Endothelial cell (in vitro differentiated cells): ENCODE measurements at regions not wholly inside any gene's neighbourhood (a gene's known extent, or its start where the extent isn't known, plus 50 kb on each side); places are given as distances from the start of the nearest gene placed in this dataset.

Experiments used
- DNase-seq: peaks from one replicate; pipeline ENCODE4 v3.0.0; 2021; ENCODE audit warnings: low spot score
- H3K27ac Mint-ChIP-seq: one replicate; pipeline ENCODE4 v1.8.0; 2021; ENCODE audit warnings: mixed read lengths, inconsistent platforms; ENCODE audit not compliant: unreplicated experiment
- H3K27me3 Mint-ChIP-seq: one replicate; pipeline ENCODE4 v1.8.0; 2021; ENCODE audit warnings: mild to moderate bottlenecking, moderate library complexity, mixed read lengths, inconsistent platforms; ENCODE audit not compliant: unreplicated experiment
- H3K36me3 Mint-ChIP-seq: one replicate; pipeline ENCODE4 v1.8.0; 2021; ENCODE audit warnings: mild to moderate bottlenecking, low read depth, mixed read lengths, inconsistent platforms; ENCODE audit not compliant: unreplicated experiment
- H3K4me1 Mint-ChIP-seq: one replicate; pipeline ENCODE4 v1.8.0; 2021; ENCODE audit warnings: mild to moderate bottlenecking, mixed read lengths, inconsistent platforms; ENCODE audit not compliant: unreplicated experiment
- H3K4me3 Mint-ChIP-seq: one replicate; pipeline ENCODE4 v1.8.0; 2021; ENCODE audit warnings: mild to moderate bottlenecking, mixed read lengths, inconsistent platforms; ENCODE audit not compliant: unreplicated experiment
- H3K9me3 Mint-ChIP-seq: one replicate; pipeline ENCODE4 v1.8.0; 2021; ENCODE audit warnings: mixed read lengths, inconsistent platforms; ENCODE audit not compliant: unreplicated experiment
- TF ChIP-seq, protein P1 (sequence below): fragments of 200-600 bp; sonication (generic); IDR thresholded peaks from one replicate; pipeline ENCODE4 v1.5.0; 2021; ENCODE audit warnings: antibody characterized with exemption; ENCODE audit not compliant: unreplicated experiment

DNA sequence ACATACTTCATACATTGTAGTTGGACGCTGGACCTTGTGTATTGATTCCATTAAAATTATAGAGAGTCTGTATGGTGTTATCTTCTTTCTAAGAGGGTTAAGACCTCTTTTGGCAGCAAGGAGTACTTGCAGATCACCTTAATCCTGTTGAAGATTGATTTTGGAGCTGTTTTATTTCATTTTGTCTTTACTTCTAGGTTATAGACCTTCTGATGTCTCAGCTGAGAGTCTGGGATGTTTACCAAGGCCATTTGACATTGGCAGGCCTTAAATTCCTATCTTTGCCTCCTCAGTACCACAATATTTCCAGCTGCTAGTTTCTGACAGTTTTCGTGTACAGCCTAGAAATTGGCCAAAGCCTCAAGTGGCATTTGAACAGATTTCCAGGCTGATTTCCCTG is 338.0 kb downstream of the LMO4 start:
- H3K36me3 Mint-ChIP-seq: no peaks in the 10 kb centered on the region
- no peak overlapping the region for H3K4me3 Mint-ChIP-seq
- DNase-seq: no peak
- no peaks in the 10 kb centered on the region for H3K27me3 Mint-ChIP-seq
- H3K4me1 Mint-ChIP-seq: no peaks in the 10 kb centered on the region
- TF ChIP-seq, protein P1, sequence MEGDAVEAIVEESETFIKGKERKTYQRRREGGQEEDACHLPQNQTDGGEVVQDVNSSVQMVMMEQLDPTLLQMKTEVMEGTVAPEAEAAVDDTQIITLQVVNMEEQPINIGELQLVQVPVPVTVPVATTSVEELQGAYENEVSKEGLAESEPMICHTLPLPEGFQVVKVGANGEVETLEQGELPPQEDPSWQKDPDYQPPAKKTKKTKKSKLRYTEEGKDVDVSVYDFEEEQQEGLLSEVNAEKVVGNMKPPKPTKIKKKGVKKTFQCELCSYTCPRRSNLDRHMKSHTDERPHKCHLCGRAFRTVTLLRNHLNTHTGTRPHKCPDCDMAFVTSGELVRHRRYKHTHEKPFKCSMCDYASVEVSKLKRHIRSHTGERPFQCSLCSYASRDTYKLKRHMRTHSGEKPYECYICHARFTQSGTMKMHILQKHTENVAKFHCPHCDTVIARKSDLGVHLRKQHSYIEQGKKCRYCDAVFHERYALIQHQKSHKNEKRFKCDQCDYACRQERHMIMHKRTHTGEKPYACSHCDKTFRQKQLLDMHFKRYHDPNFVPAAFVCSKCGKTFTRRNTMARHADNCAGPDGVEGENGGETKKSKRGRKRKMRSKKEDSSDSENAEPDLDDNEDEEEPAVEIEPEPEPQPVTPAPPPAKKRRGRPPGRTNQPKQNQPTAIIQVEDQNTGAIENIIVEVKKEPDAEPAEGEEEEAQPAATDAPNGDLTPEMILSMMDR: no peak
- no peaks in the 10 kb centered on the region for H3K9me3 Mint-ChIP-seq
- H3K27ac Mint-ChIP-seq: no peak overlapping the region

DNA sequence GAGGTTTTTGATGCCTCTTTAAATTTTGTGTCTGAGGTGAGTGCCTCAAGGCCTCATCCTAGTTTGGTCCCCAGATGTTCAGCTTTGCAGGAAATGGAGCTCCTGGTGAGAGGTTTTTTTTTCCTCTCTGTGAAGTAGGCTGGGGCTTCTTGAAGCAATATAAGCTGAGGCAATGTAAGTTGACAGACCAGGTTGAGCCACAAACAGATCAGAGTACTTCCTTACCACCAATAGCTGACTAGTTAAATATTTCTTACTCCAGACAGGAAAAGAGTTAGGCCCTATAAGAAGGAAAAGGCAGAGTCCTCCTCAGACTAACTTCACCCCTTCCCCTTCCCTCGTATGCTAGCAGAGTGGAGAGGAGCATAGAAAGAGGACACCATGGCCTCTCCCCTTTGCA is 341.0 kb downstream of the LMO4 start:
- H3K36me3 Mint-ChIP-seq: no peaks in the 10 kb centered on the region
- no peak overlapping the region for H3K4me3 Mint-ChIP-seq
- H3K27me3 Mint-ChIP-seq: no peaks in the 10 kb centered on the region
- TF ChIP-seq, protein P1: no peak
- DNase-seq: no peak
- H3K4me1 Mint-ChIP-seq: no peaks in the 10 kb centered on the region
- H3K27ac Mint-ChIP-seq: no peak overlapping the region
- H3K9me3 Mint-ChIP-seq: no peaks in the 10 kb centered on the region

DNA sequence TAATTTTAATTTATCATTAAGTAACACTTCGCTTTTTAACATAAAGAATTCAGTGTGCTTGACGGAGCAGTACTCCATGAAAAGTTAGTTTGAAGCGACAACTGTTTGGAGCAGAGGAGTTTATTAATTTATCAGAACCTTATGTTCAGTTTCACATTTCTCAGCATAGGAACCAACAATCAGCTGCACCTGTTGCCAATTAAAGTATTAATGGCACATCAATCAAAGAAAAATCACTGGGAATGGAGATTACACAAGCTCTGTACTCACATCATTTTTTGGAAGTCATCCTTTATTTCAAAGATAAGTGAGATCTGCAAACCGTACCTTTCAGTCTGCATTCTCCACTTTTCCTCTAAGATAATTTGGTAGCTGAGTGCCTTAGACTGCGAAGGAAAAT is 344.6 kb downstream of the LMO4 start:
- no peaks in the 10 kb centered on the region for H3K9me3 Mint-ChIP-seq
- H3K4me1 Mint-ChIP-seq: no peaks in the 10 kb centered on the region
- no peaks in the 10 kb centered on the region for H3K27me3 Mint-ChIP-seq
- TF ChIP-seq, protein P1: no peak
- H3K27ac Mint-ChIP-seq: no peak overlapping the region
- H3K36me3 Mint-ChIP-seq: no peaks in the 10 kb centered on the region
- no peak overlapping the region for H3K4me3 Mint-ChIP-seq
- no peak for DNase-seq

DNA sequence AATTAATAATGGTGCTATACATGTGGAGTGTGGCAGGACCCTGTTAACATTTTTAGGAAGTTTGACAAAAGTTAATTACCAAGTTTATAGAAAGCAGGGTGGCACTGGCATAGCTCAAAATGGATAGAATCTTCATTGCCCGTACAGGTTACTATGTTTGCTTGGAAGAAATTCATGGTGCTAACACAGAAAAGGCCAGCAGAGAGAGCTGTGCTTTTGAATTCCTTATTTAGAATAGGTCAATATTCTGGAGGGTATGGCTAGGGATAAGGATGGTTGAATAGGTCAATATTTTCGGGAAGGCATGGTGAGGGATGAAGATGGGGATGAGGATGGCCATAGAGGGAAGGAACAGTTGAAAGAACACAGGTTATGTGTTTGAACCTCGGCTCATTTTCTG is 345.1 kb downstream of the LMO4 start:
- no peaks in the 10 kb centered on the region for H3K36me3 Mint-ChIP-seq
- no peaks in the 10 kb centered on the region for H3K9me3 Mint-ChIP-seq
- H3K27ac Mint-ChIP-seq: no peak overlapping the region
- no peaks in the 10 kb centered on the region for H3K27me3 Mint-ChIP-seq
- H3K4me3 Mint-ChIP-seq: no peak overlapping the region
- TF ChIP-seq, protein P1: no peak
- H3K4me1 Mint-ChIP-seq: no peaks in the 10 kb centered on the region
- no peak for DNase-seq

DNA sequence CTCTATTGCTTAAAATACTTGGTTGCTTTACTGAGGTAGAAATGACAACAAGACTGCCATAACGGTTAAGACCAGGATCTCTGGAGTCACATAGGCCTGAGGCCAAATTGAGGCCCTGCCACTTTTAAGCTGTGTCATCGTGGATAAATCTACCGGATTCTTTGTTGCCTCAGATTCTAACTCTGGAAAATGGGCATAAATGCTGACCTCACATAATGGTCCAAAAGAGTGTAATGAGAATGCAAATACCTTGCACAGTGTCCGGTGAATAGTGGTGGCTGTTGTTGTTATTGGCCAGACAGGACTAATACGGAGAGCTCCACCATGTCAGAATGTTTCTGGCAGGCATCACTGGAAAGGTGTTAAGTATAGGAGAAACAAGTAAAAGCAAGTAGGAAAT is 346.1 kb downstream of the LMO4 start:
- H3K4me1 Mint-ChIP-seq: no peaks in the 10 kb centered on the region
- no peaks in the 10 kb centered on the region for H3K36me3 Mint-ChIP-seq
- no peak for DNase-seq
- H3K27ac Mint-ChIP-seq: no peak overlapping the region
- H3K4me3 Mint-ChIP-seq: no peak overlapping the region
- no peaks in the 10 kb centered on the region for H3K27me3 Mint-ChIP-seq
- H3K9me3 Mint-ChIP-seq: no peaks in the 10 kb centered on the region
- TF ChIP-seq, protein P1: no peak
